HG03060 (cell line): ENCODE measurements at regions not wholly inside any gene's neighbourhood (a gene's known extent, or its start where the extent isn't known, plus 50 kb on each side); places are given as distances from the start of the nearest gene placed in this dataset.
"Not testable (repeated sequence)": the region's sequence is repeated elsewhere in the genome, so short reads cannot be mapped to it uniquely, and the experiment has no call there.

ENCODE experiments used
- ATAC-seq: cut with Tn5 transposase; IDR thresholded peaks from one replicate; pipeline ENCODE4 v1.9.1; 2021; ENCODE audit warnings: low read depth, moderate number of reproducible peaks; ENCODE audit not compliant: unreplicated experiment

DNA sequence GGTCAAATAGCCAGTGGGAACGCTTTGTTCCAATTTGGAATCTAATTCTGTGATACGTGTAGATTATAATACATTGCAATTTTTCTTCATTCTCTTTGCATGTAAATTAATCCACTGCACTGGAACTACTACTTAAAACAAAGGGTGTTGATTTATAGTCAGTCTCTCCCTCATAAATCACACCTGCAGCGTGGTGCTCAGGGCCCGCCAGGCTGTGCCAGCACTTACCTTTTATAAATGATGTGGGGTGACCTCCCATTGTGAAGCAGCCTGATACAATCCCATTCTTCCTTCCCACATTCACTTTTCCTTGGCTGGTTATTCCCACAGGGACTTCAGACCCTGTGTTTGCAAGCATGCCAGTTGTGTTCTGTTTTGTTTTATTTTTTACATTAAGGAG, 302.3 kb upstream of the ID2 start:
- ATAC-seq = no peak

DNA sequence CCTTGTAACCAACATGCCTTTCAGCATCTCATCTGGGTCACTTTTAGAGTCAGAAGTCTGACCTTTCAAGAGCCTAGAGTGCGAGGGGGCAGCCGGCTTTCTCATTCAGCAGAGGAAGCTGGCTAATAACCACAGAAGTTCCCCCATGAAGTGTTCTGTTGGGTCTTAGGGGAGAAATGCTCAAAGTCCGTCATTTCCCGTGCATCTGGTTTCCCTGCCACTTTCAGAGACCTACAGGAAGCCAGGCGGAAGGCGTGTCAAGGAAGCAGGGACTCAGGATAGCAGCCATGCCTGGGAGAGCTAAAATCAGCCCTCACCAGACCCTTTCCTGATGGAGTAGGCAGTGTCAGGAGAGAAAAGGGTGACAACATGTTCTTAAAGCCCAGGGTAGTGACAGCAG, 301.8 kb upstream of the ID2 start:
- no peak for ATAC-seq

DNA sequence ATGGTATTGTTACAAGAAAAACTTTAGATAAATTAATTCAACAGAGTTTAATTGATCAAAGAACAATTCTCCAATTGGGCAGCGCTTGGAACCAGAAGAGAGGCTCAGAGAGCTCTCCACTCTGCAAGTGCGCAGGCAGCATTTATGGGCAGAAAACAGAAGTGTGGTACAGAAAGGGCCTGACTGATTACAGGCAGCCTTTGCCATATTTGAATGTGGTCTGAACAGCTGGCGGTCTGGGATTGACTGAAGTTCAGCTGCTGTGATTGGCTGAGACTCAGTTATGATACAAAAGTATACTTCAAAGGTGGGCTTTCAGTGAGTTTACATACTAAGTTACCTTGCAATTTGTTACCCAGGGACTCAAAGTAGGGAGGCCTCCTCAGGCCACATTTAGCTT, 301.3 kb upstream of the ID2 start:
- peak; percentile 81 for ATAC-seq

- ATAC-seq = no peak
Observed at GRCh38 chr2:8382485-8382884, 299.4 kb upstream of the ID2 start.

DNA sequence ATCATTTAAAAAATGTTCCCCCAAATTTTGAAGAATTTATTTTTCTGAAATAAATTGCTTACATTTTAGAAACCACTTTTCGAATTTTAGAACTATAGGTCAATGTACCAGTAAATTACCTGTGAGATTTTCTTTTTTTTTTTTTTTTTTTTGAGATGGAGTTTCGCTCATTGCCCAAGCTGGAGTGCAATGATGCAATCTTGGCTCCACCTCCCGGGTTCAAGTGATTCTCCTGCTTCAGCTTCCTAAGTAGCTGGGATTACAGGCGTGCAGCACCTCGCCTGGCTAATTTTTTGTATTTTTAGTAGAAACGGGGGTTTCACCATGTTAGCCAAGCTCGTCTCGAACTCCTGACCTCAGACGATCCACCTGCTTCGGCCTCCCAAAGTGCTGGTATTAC, 295.1 kb upstream of the ID2 start:
- ATAC-seq = not testable (repeated sequence)

GRCh38 chr2:8388781-8389180, 293.1 kb upstream of the ID2 start:
- ATAC-seq = no peak

DNA sequence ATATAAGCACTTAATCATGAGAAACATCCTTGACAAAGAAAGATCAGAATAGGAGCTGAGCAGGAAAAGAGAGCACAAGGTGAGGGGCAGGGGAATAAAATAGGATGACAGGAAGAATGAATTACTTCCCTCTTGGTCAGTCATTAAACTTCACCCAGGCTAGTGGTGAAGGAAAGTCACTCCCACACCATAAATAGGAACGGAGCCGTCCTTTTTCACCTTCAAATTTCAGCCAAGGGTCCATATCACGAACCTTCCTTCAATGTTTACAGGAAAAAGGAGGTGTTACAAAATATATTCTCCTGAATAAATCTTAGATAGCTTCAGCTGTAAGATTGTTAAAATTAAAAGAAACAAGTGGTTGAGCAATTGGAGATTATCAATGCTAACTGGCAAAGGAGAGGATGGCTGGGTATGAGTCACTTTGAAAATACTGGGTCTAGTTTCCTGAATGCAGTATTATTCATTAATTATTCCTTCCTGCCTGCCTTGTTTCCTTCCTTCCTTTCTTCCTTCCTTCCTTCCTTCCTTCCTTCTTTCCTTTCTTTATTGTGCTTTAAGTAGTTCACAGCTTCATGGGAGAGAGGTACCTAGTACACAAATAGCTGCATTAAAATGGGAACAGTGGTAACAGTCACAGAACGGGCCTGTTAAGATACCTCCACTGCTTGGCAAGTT, 292.3 kb upstream of the ID2 start:
- no peak for ATAC-seq

GRCh38 chr2:8391126-8391525, 290.7 kb upstream of the ID2 start:
- ATAC-seq = no peak

- ATAC-seq = no peak
Observed at GRCh38 chr2:8391584-8391983, 290.3 kb upstream of the ID2 start.

GRCh38 chr2:8392098-8392866, 289.6 kb upstream of the ID2 start:
- ATAC-seq = no peak

DNA sequence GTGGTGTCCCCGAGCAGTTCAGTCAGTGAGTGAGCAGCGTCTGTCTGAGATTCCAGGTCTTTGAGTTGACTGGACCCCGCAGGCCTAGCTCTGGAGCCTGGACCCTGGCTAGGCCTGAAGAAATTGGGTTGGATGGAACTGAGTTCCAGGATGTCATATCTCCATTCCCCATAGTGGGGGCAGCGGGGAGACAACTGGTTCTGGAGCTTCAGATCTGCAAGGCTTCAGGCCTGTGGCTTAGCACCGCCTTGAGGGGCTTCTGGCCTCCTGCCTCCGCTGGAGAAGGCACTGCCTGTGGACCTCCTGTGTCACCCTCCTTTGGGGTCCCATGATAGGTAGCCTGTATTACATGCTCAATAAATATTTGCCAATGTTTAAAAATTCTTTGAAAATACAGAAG, 288.4 kb upstream of the ID2 start:
- ATAC-seq = no peak

- no peak for ATAC-seq
Observed at GRCh38 chr2:8394131-8394530, 287.7 kb upstream of the ID2 start.

DNA sequence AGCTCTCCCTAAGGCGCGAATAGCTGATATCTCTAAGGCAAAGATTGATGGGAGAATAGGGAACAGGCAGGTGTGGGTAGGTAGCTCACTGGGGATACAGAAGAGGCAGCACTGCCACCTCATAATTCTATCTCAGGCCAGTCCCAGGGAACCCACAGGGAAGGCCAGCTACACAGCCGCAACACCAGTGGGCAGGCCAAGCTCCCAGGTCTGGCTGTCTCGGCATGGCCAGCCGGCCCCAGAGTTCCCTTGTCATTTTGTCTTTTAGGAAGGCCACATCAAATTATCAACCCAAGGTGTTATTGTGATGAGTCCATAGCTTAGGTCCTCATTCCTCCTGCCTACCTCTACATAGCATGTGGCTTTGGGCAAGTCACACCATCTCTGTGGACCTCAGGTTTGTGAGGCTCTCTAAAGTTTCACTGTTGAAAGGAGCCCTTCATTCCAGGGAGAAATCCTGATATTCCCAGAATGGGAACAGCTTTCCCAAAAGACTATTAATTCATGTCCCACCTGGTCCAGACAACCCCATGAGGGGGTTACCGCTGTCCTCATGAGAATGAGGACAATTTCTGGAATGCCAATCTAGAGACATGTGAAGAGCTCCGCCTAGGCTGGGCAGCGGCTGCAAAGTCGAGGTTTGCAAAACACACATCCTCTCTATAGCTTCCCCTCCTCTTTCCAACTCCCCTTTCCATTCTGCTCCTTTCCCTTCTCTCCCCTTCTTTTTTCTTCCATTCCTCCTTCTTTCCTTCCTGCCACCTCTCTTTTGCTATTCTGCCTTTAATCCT, 287.1 kb upstream of the ID2 start:
- ATAC-seq = no peak

DNA sequence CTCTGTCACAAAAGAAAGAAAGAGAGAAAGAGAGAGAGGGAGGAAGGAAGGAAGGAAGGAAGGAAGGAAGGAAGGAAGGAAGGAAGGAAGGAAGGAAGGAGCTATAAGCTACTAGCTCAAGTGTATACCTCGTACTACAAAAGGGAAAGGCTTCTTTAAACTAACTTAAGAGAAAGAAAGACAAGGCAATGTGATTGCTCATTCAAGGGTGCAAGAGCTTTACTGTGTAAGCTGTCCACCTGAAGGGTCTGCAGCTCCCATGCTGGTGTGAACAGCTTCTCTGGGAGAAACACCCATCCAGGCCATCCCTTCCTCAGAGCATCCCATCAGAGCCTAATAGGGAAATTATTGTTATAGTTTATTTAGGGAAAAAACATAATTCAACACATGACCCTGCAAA, 286.1 kb upstream of the ID2 start:
- no peak for ATAC-seq

GRCh38 chr2:8398040-8398668, 283.7 kb upstream of the ID2 start:
- ATAC-seq = no peak

DNA sequence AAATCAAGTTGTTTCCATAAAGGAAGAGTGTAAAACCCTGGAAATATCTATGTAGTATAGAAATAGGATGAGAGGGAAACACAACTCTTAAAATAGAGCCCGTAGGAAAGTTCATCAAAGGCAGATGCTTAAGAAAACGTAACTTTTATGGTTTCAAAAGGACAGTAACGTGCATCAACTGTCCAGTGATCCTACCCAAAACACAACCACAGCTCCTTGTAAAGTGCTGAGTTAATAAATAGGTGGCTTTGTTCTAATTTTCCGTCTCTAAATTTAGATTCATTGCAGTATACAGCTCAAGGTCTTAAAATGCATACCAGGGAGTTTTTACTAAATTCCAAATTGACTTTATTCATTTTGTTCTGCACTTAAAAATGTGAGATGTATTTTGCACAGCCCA, 282.1 kb upstream of the ID2 start:
- ATAC-seq = no peak

DNA sequence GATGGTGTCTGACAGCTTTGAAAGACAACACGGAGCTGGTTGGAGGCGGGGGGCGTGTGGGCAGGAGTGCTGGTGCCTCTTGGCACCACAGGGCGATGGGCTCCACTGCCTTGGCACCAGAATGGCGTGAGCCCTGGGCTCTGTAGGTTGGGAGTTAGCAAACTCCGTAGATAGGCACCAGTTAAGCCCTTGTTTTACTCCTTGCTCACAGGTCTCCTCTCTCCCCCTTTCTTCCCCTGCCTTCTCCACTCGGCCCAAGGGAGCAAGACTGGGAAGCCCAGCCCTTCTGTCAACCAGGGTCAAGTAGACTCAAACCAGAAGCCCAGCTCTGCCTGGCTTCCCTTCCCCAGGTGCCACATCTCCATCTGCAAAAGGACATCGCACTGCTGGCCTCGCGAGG, 281.7 kb upstream of the ID2 start:
- no peak for ATAC-seq

- ATAC-seq = no peak
Observed at GRCh38 chr2:8402222-8402621, 279.6 kb upstream of the ID2 start.

- no peak for ATAC-seq
Observed at GRCh38 chr2:8403876-8404275, 278.0 kb upstream of the ID2 start.

- ATAC-seq = no peak
Observed at GRCh38 chr2:8405334-8405733, 276.5 kb upstream of the ID2 start.

DNA sequence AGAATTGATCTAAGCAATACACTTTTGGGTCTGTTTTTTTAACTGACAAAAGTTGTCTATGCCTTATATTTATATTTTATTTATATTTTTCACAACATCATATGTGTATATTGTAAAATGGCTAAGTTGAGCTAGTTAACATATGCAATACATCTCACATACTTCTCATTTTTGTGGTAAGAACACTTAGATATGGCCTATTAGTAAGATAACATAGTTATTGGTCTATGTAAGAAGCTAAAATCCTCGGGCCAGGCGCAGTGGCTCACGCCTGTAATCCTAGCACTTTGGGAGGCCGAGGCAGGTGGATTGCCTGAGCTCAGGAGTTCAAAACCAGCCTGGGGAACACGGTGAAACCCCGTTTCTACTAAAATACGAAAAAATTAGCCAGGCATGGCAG, 275.6 kb upstream of the ID2 start:
- no peak for ATAC-seq
